ENCODE measurements at regions not wholly inside any gene's neighbourhood (a gene's known extent, or its start where the extent isn't known, plus 50 kb on each side); places are given as distances from the start of the nearest gene placed in this dataset.

DNA sequence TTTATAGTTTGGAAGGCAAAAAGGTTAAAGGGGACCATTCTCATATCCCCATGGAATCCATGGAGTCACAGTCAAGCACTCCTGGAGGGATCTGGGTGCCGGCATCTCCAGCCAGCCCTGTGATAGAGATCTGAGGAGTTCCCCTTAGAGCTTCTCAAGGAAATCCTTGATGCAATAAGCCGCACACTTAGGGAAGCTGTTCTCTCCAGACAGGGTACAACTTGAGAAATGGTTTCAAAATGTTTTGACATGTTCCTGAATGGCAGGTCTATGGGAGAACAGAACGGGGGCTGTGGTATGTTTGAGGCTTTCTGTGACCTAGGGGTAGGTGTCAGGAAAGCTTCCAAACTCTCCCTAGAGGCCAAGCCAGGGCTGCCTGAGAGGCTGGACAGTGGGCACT, 292.9 kb downstream of the TLE3 start:
- DNase-seq (ENCODE audit: low read depth in 4 of 4, low spot score in 3 of 4), result no peak

DNA sequence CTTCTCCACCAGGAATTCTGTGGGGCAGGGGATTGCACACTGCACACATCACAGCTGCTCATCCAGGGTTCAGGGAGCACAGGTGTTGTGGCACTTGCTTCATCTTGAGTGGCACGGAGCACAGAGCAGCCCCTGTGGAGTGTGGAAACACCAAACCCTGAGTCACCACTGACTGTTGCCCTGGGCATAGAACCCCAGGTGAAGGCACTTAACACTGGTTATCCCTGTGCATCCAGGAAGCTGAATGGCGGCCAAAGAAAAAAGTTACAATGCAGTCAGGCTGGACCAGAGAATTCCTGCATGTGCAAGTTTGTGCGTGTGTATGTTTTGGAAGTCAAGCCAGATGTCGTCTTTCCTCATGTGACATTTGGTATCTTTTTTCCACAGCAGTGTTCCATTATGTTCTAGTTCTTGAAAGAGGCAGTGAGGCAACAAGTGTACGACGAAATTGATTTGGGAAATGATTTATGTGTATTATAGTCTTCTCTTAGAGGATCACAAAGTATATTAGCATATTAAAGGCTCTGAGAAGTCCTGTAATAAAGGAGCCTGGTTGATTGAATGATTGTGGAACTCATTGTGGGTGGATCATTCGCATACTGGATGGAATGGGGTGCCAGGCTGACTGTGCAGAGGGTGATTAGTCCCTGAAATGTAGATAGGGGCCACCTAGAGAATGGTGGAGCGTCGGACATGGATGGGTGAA, 292.3 kb downstream of the TLE3 start:
- DNase-seq (ENCODE audit: low read depth in 4 of 4, low spot score in 3 of 4), result no peak

DNA sequence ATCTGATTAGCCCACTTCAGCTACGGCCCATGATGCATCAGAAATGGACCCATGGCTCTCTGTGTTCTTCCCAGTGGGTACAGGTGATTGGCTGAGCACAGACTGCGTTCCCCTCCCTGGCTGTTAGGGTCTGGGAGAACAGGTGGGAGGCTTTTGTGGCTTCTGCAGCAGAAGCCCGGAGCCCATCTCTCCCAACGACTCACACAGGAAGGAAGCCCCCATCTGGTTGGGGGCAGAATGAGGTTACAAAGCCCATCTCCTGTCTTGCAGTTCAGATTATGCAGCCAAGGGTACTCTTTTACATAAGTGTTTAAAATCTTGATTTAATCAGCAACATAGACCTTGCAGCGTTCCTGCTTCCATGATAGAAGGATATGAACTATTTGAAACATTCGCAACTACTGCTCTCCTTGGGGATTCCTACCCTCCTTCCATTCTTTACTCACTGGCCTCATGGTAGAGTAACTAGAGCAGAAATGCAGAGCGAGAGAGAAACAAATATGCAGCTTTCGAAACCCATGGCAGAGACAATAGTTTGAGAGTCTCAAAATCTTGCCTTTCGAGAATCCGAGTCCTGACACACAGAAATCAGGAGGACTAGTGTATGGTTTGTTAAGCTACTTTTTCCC, 291.3 kb downstream of the TLE3 start:
- no peak for DNase-seq (ENCODE audit: low read depth in 4 of 4, low spot score in 3 of 4)

DNA sequence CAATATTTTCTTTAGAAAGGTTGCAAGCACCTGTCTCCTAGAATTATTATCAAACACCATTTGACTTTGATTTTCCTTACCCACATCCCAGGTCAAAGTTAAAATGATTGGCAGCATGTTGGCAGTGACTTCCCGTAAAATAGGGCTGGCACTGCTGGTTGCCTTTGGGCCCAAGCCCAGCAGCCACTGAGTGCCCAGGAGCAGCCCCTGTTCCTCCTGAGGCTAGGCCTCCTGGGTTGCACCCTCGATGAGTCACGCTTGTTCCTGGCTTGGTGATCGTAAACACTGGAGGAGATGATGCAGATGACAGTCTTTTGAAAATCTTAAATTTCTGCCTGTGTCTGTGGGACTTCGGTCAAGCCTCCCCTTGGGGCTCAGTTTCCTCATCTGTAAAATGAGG, 290.0 kb downstream of the TLE3 start:
- DNase-seq (ENCODE audit: low read depth in 4 of 4, low spot score in 3 of 4), result no peak

DNA sequence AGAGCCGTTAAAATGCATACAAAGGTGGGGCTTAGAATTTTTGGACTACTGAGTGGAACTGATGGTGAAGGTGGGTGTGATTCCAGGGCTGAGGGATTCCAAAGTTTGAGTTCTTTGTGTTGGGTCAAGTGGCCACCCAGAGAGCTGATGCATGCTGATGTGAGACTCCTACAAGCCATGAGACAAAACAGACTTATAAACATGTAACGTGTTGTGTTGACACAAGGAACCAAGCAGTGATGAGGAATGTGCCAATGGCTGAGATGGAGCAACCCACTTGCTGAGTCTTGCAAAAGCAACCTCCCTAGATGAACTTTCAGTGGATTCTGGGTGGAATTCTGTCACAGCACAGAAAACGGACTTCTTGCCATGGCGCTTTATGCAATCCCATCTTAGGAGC, 289.0 kb downstream of the TLE3 start:
- no peak for DNase-seq (ENCODE audit: low read depth in 4 of 4, low spot score in 3 of 4)

DNA sequence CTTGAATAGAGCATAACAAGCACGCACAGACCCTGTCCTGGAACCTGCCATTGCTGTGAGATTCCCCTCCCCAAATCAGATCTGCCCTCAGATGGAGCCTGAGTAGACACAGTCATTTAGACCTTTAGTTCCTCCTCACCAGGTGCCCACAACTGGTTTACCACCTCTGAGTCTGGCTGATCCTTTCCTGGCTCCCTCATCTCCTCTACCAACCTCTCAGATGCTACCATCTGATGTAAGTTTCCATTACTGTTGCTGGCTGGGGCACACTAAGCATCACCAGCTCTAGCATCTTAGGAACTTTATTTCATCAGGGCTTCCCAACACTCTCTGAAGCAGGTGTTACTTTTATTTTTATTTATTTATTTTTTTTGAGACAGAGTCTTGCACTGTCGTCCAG, 288.3 kb downstream of the TLE3 start:
- no peak for DNase-seq (ENCODE audit: low read depth in 4 of 4, low spot score in 3 of 4)

DNA sequence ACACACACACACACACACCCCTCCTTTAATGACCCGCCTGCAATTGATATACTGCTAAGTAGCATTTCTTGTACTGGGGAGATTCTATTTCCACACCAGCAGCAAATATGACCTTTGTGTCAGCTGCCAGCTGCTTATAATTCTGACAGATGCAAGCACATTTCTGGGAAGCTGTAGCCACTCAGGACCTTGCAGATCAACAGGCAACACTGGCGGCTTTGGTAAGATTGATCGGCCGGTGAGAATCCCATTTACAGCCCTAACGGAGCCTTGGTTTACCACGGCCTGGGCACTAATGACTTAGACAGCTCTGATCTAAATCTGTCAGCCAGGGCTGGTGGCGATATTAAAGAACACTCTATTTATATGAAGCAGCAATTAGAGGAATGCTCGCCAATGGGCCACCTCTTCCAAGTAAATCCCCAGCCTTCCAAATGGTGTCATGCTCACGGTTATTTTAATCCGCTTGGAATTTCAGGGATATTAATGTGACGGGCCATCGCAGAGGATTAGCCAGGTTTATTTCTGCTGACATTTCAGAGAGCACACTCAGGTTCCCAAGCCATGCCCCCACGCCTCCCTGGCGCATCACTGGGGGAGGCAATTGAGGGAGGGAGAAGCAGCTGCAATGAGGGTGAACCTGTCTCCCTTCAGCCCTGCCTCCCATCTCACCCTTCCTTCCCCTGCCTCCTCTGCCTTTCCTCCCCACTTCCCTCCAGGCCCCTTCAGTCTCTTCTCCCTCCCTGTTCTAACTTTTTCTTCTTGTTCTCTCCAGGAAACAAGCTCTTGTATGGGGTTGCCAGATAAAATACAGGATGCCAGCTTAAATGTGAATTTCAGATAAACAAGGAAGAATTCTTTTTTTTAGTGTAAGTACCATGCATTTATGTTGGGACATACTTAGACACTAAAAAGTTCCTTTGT, 287.0 kb downstream of the TLE3 start:
- peak in 1 of 4 donors; percentile 47 for DNase-seq (ENCODE audit: low read depth in 4 of 4, low spot score in 3 of 4)

DNA sequence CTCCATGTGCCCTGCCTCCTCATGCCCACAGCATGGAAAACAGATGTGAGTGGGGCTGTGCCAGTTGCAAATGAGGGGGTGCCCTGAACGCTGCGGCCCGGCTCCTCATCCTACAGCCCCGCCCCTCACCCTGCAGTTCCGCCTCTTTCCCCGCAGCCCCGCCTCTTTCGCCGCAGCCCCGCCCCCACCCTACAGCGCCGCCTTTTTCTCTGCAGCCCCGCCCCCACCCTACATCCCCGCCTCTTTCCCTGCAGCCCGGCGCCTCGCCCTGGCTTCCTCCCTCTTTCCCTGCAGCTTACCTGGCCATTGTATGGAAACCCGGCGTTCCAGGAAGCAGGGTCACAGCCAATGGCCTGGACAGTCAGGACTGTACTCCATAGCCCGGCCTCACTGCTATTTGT, 284.9 kb downstream of the TLE3 start:
- no peak for DNase-seq (ENCODE audit: low read depth in 4 of 4, low spot score in 3 of 4)

DNA sequence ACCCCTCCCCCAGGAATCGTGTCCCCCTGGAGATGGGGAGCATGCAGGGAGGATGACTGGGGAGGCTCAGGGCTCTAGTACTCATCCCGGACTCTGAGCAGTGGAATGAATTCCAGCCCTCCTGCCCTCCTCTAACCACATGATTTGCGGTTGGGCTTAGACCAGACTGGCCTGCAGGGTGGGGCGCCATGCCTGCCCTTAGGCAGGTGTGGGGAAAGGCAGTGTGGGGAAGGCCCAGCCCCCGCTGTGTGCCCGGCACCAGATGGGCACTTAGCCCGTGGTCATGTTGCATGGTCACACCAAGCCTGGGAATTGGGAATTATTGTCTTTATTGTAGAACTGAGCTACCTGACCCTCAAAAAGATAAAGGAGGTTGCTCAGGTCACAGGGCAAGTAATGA, 283.8 kb downstream of the TLE3 start:
- no peak for DNase-seq (ENCODE audit: low read depth in 4 of 4, low spot score in 3 of 4)

DNA sequence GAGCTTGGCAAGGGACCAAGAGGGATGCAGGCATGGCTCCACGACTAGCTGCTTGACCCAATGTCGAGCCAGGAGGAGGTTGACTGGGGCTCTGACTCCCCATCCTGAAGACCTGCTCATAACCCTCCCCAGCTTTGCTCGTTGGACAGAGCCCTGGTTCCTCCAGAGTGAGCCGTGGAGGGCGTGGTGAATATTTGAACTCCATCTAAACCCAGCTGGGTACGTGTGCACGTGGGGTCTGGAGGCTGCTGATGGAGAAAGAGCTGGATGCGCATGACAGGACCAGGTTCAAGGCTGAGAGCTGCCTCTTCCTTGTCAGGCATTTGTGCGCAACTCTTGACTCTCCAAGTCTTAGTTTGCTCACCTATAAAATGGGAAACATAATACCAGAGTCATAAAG, 282.8 kb downstream of the TLE3 start:
- DNase-seq (ENCODE audit: low read depth in 4 of 4, low spot score in 3 of 4), result no peak

DNA sequence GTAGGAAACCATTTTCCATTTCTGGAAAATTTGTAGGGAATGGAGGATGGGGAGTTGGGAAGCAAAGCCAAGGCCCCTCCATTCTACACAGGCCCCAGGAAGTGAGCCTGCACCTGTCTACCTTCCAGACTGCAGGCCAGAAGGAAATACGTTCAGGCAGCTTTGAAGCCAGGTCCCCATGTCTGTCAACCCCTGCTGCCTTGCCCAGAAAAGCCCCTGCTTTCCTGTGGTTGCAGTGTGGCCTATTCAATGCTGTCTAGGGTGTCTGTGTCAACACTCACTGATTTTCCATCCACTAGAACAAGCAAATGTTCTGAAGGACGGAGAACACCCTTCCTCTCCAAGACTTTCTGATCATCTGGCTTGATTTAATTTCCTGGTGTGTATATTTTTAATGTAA, 281.9 kb downstream of the TLE3 start:
- DNase-seq (ENCODE audit: low read depth in 4 of 4, low spot score in 3 of 4), result no peak

DNA sequence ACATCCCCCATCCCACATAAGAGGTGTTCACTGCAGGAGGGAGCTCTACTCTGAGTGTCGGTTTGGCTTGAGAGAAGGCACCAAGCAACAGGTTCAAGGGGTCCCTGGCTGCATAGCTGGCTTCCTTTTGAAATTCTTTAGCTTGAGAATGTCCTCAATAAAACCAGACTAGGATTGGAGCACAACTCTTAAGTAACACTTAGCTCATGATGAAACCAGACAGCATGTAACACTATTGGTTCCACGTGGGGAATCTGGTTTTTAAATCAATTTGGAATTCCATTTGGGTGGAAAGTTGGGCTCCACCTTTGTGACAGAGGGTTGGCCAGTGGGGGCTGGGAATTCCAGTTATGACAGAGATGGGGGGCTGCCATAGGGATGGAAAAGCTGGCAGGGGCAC, 281.2 kb downstream of the TLE3 start:
- DNase-seq (ENCODE audit: low read depth in 4 of 4, low spot score in 3 of 4), result no peak

DNA sequence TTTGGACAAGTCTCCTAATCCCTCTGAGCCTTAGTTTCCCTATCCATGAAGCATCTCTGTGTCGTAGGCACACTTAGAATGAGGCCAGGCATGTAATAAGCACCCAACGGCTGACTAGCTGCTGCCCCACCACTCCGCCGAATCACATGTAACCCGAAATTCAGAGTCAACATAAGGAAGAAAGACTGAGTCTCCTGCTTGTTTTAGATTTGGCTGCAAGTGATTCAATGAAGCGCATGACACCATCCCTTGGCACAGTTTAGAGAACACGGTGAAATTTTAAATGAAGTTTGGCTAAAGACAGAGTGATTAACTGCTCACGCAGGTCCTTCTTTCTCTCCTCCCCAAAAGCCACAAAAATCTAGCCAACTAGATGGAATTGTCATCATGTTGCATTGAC, 279.2 kb downstream of the TLE3 start:
- no peak for DNase-seq (ENCODE audit: low read depth in 4 of 4, low spot score in 3 of 4)

DNA sequence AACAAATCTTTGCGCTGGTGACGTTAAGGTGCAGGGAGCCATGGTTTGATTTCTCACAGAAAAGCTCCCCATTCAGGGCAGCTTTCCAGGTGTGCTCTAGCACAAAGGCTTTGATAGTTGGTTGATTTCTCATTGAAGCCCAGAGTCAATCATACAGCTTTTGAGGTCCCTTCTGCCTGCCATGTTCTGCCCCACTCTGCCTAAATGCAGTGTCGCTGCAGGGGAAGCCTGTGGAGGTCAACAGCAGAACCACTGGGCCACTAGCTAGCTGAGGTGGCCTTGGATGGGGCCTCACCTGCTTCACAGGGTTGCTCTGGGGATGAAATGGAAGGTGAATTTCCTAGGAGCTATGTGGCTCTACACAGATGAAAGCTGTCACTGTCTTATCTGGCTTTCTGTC, 278.3 kb downstream of the TLE3 start:
- DNase-seq (ENCODE audit: low read depth in 4 of 4, low spot score in 3 of 4), result no peak

DNA sequence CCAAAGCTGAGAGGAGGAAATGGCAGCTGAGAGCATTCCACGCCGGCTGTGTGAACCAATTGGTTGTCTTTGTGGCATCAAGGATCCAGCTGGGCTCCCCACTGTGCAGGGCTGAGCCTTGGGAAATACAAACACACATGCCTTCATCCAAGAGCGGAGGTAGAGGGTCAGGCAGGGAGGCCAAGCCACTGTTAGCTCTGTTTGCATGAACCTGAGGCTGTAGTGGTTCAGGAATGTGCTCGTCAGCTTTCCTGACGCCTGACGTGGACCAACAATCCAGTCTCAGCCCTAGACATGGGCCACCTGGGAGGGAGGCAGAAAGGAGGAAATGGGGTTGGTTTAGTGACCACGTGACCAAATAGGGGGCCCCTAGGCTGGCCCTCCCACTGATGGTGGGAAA, 276.9 kb downstream of the TLE3 start:
- DNase-seq (ENCODE audit: low read depth in 4 of 4, low spot score in 3 of 4), result peak in 1 of 4 donors; percentile 37

DNA sequence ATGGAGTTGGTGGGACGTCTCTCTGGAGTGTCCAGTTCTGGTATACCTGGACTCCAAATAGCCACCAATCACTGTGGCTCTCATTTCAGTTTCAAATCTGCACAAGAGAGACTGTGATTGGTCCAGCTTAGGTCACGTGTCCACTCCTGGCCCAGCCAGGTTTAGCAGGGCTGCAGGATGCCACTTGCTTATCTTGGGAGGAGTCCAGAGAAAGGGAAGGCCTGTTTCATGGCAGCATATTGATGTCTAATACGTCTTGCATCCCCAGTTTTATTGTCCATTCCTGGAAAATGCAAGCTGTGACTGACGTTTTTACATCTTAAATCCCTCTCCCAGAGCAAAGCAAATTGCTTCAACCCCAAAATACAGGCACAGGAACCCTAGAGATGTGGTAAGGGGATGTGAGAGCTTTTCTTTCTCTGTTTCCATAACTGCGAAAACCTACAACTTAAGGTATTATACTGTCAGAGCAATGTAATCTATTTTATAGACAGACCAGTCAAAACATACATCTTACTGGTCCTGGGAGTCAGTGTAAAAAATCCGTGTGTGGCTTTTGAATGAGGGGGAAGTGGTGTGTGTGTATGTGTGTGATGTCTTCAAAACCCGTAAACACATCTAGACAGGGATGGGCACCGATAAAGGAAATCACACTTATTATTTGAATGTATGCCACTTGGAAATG, 274.4 kb downstream of the TLE3 start:
- DNase-seq (ENCODE audit: low read depth in 4 of 4, low spot score in 3 of 4), result peak in 1 of 4 donors; percentile 39

DNA sequence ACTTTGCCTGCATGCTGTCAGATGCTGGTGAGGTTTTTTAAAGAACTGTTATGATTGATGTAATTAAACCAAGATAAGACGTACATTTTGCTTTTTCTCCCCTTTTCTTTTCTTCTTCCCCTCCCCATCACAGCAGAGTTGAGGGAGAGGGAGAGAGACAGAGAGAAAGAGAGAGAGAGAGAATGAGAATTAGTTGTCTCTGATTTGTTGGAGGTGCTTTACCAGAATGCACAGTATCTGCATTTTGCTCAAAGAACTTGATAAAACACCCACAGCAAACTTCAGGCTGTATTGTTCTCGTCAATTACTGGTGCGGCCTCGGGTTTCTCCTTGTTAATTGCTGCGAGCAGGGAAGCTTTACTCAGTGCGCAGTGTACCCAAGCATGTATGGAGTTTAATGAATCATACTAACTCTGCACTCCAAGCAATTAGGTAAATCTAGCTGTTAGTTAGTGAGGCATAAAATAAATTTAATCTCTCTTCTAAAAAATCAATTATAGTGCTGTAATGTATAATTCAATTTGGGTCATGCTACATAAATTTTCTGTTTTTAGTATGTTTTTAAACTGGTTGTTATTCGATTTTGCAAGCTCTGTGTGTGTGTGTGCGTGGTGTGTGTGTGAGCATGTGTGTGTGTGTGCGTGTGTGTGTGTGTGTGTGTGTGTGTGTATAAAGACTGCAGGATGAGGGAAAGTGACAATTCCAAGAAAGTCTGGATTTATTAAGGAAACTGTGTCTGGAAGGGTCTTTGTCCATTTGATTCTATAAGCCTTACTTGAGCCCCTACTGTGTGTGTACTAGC, 273.4 kb downstream of the TLE3 start:
- DNase-seq (ENCODE audit: low read depth in 4 of 4, low spot score in 3 of 4), result peak in 1 of 4 donors; percentile 42

DNA sequence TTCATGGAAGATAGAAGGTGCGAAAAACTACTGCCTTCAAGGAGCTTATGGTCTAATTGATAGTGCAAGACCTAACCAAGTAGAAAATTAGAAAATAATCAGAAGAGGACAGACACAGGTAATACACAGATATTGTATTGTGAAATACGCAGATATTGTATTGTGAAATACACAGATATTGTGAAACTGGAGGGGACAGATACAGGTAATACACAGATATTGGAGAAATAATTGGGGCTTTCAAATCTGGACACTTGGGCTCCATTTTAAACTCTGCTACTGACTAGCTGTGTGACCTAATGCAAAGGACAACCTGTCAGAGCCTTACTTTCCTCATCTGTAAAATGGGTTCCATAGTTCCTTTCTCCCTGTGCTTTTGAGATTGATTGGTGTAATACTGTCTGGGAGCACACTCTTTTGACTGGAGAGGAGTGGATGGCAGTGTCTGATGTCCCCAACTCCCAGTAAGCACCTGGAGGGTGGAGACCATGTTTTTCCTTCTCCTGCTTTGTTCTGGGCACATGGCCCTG, 272.8 kb downstream of the TLE3 start:
- no peak for DNase-seq (ENCODE audit: low read depth in 4 of 4, low spot score in 3 of 4)

DNA sequence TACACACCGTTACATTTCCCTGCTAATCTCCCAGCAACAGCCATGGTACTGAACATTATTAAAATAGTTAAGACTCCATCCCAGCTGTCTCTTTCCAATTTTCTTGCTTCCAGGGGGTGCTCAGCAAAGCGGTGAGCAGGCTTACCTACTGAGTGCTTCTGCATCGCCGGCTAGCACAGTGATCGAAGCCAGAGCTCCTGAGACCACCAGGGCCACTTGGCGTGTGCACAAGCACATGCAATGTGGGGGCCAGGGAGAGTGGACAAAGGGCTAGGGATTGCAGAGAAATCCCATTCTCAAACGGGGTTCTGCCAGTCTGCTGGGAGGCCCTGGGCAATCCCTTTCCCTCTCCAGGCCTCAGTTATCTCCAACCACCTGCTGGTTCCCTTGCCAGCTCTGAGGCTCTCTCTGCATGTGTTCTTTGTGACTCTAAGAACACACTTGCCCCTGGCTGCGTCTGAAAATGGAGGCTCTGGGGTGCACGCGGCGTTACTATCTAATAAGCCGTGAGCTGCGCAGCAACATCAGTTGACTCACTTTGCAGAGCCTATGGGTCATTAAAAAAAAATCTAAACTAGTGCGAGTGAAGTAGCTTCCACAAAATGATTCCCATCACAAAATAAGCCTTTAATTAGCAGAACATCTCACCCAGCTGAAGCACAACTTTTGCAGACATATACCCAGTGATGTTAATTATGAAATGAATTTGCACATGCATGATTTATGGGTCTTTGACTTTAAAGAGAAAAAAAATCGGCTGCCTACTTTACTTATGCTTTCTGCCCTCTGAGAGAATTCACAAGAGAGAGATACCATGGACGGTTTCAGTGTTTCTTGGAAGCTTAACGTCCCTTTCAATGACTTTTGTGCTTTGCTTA, 271.5 kb downstream of the TLE3 start:
- no peak for DNase-seq (ENCODE audit: low read depth in 4 of 4, low spot score in 3 of 4)

All from left renal pelvis (tissue), 4 donors.